WTC11 (cell line): ENCODE measurements at regions not wholly inside any gene's neighbourhood (a gene's known extent, or its start where the extent isn't known, plus 50 kb on each side); places are given as distances from the start of the nearest gene placed in this dataset.

Experiments used
- CTCF ChIP-seq: fragments of 200-600 bp; IDR thresholded peaks from 2 replicates; pipeline ENCODE4 v1.8.0; 2022; ENCODE audit warnings: antibody characterized with exemption
- ESRRA ChIP-seq: sonication (generic); formaldehyde crosslinking; IDR thresholded peaks from 2 replicates; pipeline ENCODE4 v1.8.1; 2022; ENCODE audit warnings: mild to moderate bottlenecking, missing genetic modification reagents, borderline replicate concordance
- FOXK1 ChIP-seq: sonication (generic); formaldehyde crosslinking; IDR thresholded peaks from 2 replicates; pipeline ENCODE4 v1.8.0; 2022; ENCODE audit warnings: mild to moderate bottlenecking, moderate library complexity, missing genetic modification reagents
- NFE2L1 ChIP-seq: sonication (generic); formaldehyde crosslinking; IDR thresholded peaks from 2 replicates; pipeline ENCODE4 v1.8.1; 2023; ENCODE audit warnings: missing genetic modification reagents
- TCF7 ChIP-seq: sonication (generic); formaldehyde crosslinking; IDR thresholded peaks from 2 replicates; pipeline ENCODE4 v1.8.0; 2022; ENCODE audit warnings: mild to moderate bottlenecking, low read depth, missing genetic modification reagents, moderate library complexity
- ZNF281 ChIP-seq: sonication (generic); formaldehyde crosslinking; IDR thresholded peaks from 2 replicates; pipeline ENCODE4 v1.8.0; 2023; ENCODE audit warnings: mild to moderate bottlenecking, missing genetic modification reagents
- TF ChIP-seq, protein P1 (sequence below): sonication (generic); formaldehyde crosslinking; IDR thresholded peaks from 2 replicates; pipeline ENCODE4 v1.8.0; 2022; ENCODE audit warnings: mild to moderate bottlenecking, missing genetic modification reagents
- TF ChIP-seq, protein P2 (sequence below): sonication (generic); formaldehyde crosslinking; IDR thresholded peaks from 2 replicates; pipeline ENCODE4 v1.8.1; 2023; ENCODE audit warnings: mild to moderate bottlenecking, missing genetic modification reagents, moderate library complexity

- TF ChIP-seq, protein P1, sequence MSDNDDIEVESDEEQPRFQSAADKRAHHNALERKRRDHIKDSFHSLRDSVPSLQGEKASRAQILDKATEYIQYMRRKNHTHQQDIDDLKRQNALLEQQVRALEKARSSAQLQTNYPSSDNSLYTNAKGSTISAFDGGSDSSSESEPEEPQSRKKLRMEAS, result no peak
- TF ChIP-seq CTCF (no peak), TCF7 (CRISPR knock-in tag) (no peak), ESRRA (CRISPR knock-in tag) (no peak), NFE2L1 (CRISPR knock-in tag) (no peak), FOXK1 (CRISPR knock-in tag) (no peak), ZNF281 (CRISPR knock-in tag) (no peak)
- TF ChIP-seq, protein P2, sequence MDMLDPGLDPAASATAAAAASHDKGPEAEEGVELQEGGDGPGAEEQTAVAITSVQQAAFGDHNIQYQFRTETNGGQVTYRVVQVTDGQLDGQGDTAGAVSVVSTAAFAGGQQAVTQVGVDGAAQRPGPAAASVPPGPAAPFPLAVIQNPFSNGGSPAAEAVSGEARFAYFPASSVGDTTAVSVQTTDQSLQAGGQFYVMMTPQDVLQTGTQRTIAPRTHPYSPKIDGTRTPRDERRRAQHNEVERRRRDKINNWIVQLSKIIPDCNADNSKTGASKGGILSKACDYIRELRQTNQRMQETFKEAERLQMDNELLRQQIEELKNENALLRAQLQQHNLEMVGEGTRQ, result no peak
Observed at GRCh38 chr14:61925043-61925442, 162.8 kb downstream of the SNAPC1 start.
